Endothelial cell of umbilical vein (primary cell): ENCODE measurements at regions not wholly inside any gene's neighbourhood (a gene's known extent, or its start where the extent isn't known, plus 50 kb on each side); places are given as distances from the start of the nearest gene placed in this dataset.

Experiments
- BruUV-seq: library from RNA; stranded (reverse); fragments of 400-500 nt; replicated peaks from 2 replicates; lab custom pipeline; 2021; lab: Mats Ljungman, UMichigan
- CTCF ChIA-PET: fragments of 300-600, 350-600 bp; sonication (Branson Sonifier 250); formaldehyde crosslinking; loops from one replicate; lab custom pipeline; 2021; ENCODE audit warnings: antibody characterized with exemption, inconsistent platforms; lab: Charles Lee
- POLR2A ChIA-PET: fragments of 300-600, 350-600 bp; sonication (Branson Sonifier 250); formaldehyde crosslinking; loops from one replicate; lab custom pipeline; 2021; ENCODE audit warnings: antibody characterized with exemption, inconsistent platforms; lab: Charles Lee
- DNase-seq: peaks from one replicate; pipeline ENCODE4 v3.0.0-alpha.2; 2011; ENCODE audit warnings: low read depth, low spot score
- FAIRE-seq: peaks from 2 replicates; lab custom pipeline; 2011; peaks lifted over from hg19 to GRCh38; lab: Jason Lieb, UNC
- H2AFZ ChIP-seq: 2 replicates; pipeline ENCODE4 v1.6.0; 2012; ENCODE audit warnings: low read depth, low read length, control low read depth, inconsistent platforms
- H3K27ac ChIP-seq: 2 replicates; pipeline ENCODE4 v1.5.1; 2011; ENCODE audit warnings: low read depth, mild to moderate bottlenecking, control low read depth, low read length, moderate library complexity; ENCODE audit not compliant: insufficient read depth
- H3K27me3 ChIP-seq, 2 experiments: 2 replicates each; pipeline versions ENCODE4 v1.6.0 to v1.6.1; 2011; ENCODE audit warnings: low read length in 2 of 2, mixed read lengths in 1 of 2; ENCODE audit not compliant: control insufficient read depth in 2 of 2, insufficient read depth in 2 of 2
- H3K36me3 ChIP-seq, 2 experiments: 2 replicates in 1 of 2; 3 replicates in 1 of 2; pipeline ENCODE4 v1.5.1; 2011; ENCODE audit warnings: low read length in 2 of 2, mild to moderate bottlenecking in 1 of 2, moderate library complexity in 1 of 2; ENCODE audit not compliant: control insufficient read depth in 2 of 2, insufficient read depth in 2 of 2; ENCODE audit errors: extremely low read depth in 1 of 2
- H3K4me1 ChIP-seq: 3 replicates; pipeline ENCODE4 v1.5.1; 2011; ENCODE audit warnings: mild to moderate bottlenecking, low read length; ENCODE audit not compliant: control insufficient read depth, insufficient read depth; ENCODE audit errors: extremely low read depth
- H3K4me2 ChIP-seq: 2 replicates; pipeline ENCODE4 v1.6.1; 2011; ENCODE audit warnings: low read length, control low read depth, mixed read lengths; ENCODE audit not compliant: insufficient read depth
- H3K4me3 ChIP-seq, 3 experiments: fragments of 200-600 bp in 1 of 3; sonication (generic), shearing (Covaris generic) in 1 of 3; replicated peaks in 1 of 3; 2 replicates each; pipeline ENCODE4 v1.5.1; 2011 to 2016; ENCODE audit warnings: control low read depth in 3 of 3, low read length in 3 of 3, mild to moderate bottlenecking in 2 of 3, inconsistent platforms in 1 of 3, low read depth in 1 of 3, moderate library complexity in 1 of 3; ENCODE audit not compliant: insufficient read depth in 1 of 3
- H3K79me2 ChIP-seq: 2 replicates; pipeline ENCODE4 v1.6.0; 2012; ENCODE audit warnings: low read length, inconsistent platforms; ENCODE audit not compliant: control insufficient read depth, insufficient read depth
- H3K9ac ChIP-seq: replicated peaks from 2 replicates; pipeline ENCODE3; 2011; ENCODE audit warnings: low read length, control low read depth; ENCODE audit not compliant: insufficient read depth; ENCODE audit errors: extremely low read depth
- H3K9me1 ChIP-seq: replicated peaks from 3 replicates; pipeline ENCODE4 v1.6.0; 2011; ENCODE audit warnings: mild to moderate bottlenecking, low read length; ENCODE audit not compliant: control insufficient read depth, insufficient read depth; ENCODE audit errors: extremely low read depth
- H3K9me3 ChIP-seq: replicated peaks from 2 replicates; pipeline ENCODE4 v1.5.1; 2012; ENCODE audit warnings: low read length, inconsistent platforms; ENCODE audit not compliant: control insufficient read depth, insufficient read depth
- H4K20me1 ChIP-seq: replicated peaks from 2 replicates; pipeline ENCODE3; 2011; ENCODE audit warnings: mild to moderate bottlenecking, low read length; ENCODE audit not compliant: control insufficient read depth, insufficient read depth; ENCODE audit errors: extremely low read depth
- CTCF ChIP-seq, 2 donors: IDR thresholded peaks; 1 replicate in 1 of 2; 2 replicates in 1 of 2; pipeline ENCODE4 v1.5.1; 2011; ENCODE audit warnings: low read length in 2 of 2, mild to moderate bottlenecking in 2 of 2, moderate library complexity in 2 of 2, control low read depth in 1 of 2, inconsistent platforms in 1 of 2, low read depth in 1 of 2; ENCODE audit not compliant: insufficient read depth in 1 of 2; ENCODE audit errors: extremely low read depth in 1 of 2
- EZH2 ChIP-seq: IDR thresholded peaks from 2 replicates; pipeline ENCODE4 v1.6.1; 2012; ENCODE audit warnings: borderline replicate concordance, low read depth, mild to moderate bottlenecking, moderate library complexity, low read length, inconsistent platforms; ENCODE audit not compliant: severe bottlenecking
- FOS ChIP-seq: IDR thresholded peaks from 2 replicates; pipeline ENCODE4 v1.6.1; 2011; ENCODE audit warnings: mild to moderate bottlenecking, low read length, moderate library complexity, borderline replicate concordance; ENCODE audit not compliant: insufficient read depth
- GATA2 ChIP-seq: IDR thresholded peaks from 2 replicates; pipeline ENCODE4 v1.7.0; 2011; ENCODE audit warnings: low read depth, mild to moderate bottlenecking, moderate library complexity, mixed read lengths, low read length; ENCODE audit not compliant: insufficient read length, insufficient read depth
- JUN ChIP-seq: IDR thresholded peaks from 2 replicates; pipeline ENCODE4 v1.6.1; 2011; ENCODE audit warnings: borderline replicate concordance, low read depth; ENCODE audit not compliant: insufficient read length, insufficient read depth
- MAX ChIP-seq: IDR thresholded peaks from 2 replicates; pipeline ENCODE4 v1.6.1; 2011; ENCODE audit not compliant: insufficient read depth, insufficient read length
- MYC ChIP-seq: IDR thresholded peaks from one replicate; pipeline ENCODE4 v1.6.1; 2011; ENCODE audit warnings: mild to moderate bottlenecking, low read depth, low read length
- POLR2A ChIP-seq: IDR thresholded peaks from 2 replicates; pipeline ENCODE4 v1.6.1; 2012; ENCODE audit warnings: low read depth, mild to moderate bottlenecking, control low read depth, low read length
- POLR2AphosphoS5 ChIP-seq: IDR thresholded peaks from 2 replicates; pipeline ENCODE4 v1.6.1; 2012; ENCODE audit warnings: low read depth, mild to moderate bottlenecking, control low read depth, low read length, moderate library complexity; ENCODE audit not compliant: insufficient read depth
- dilution Hi-C: fragments of 300-500 bp; cut with MboI; formaldehyde crosslinking; loops from one replicate; pipeline ENCODE4 v1.15.0; 2019; ENCODE audit warnings: low sequenced_read_pairs; ENCODE audit not compliant: extremely low pct_ligation_motif_present
- intact Hi-C: fragments of 100-400 bp; cut with micrococcal nuclease; formaldehyde crosslinking; loops from one replicate; pipeline ENCODE4 v1.10.0; 2022

GRCh38 chr5:170179626-170180025 is 53.2 kb upstream of the C5orf58 start:
- POLR2A ChIA-PET: no interaction called here
- CTCF ChIA-PET: interaction anchor here (1.3 to 11.4 kb wide), 2 partner anchors 56 to 78 kb away, joined by 3 to 252 read pairs; no protein-coding TSS in a partner anchor
- no peak overlapping the region for H2AFZ ChIP-seq
- H3K9me3 ChIP-seq: no peaks in the 10 kb centered on the region
- no peak overlapping the region for H3K4me3 ChIP-seq
- no peaks in the 10 kb centered on the region for H3K4me1 ChIP-seq
- H3K27ac ChIP-seq: no peak overlapping the region
- no peaks in the 10 kb centered on the region for H4K20me1 ChIP-seq
- FAIRE-seq (no peak), DNase-seq (no peak)
- no peaks in the 10 kb centered on the region for H3K36me3 ChIP-seq
- intact Hi-C loops: no loop called here
- TF ChIP-seq MAX (no peak), EZH2 (no peak), CTCF (IDR thresholded peaks at IDR 0.05; ENCODE audit: extremely low read depth in 1 of 2, insufficient read depth in 1 of 2, low read depth in 1 of 2, low read length in 2 of 2) (no peak), GATA2 (no peak), JUN (no peak), FOS (no peak), POLR2A (no peak), MYC (no peak), POLR2AphosphoS5 (no peak)
- no peaks in the 10 kb centered on the region for H3K9me1 ChIP-seq
- H3K4me2 ChIP-seq: no peak overlapping the region
- no peaks in the 10 kb centered on the region for H3K79me2 ChIP-seq
- dilution Hi-C loops: loop anchor here (25.0 kb wide), 1 partner anchor 92 kb away; no protein-coding TSS in a partner anchor
- BruUV-seq: no TSS peak
- no peaks in the 10 kb centered on the region for H3K27me3 ChIP-seq
- H3K9ac ChIP-seq: no peak overlapping the region
